ENCODE measurements at regions not wholly inside any gene's neighbourhood (a gene's known extent, or its start where the extent isn't known, plus 50 kb on each side); places are given as distances from the start of the nearest gene placed in this dataset.

DNA sequence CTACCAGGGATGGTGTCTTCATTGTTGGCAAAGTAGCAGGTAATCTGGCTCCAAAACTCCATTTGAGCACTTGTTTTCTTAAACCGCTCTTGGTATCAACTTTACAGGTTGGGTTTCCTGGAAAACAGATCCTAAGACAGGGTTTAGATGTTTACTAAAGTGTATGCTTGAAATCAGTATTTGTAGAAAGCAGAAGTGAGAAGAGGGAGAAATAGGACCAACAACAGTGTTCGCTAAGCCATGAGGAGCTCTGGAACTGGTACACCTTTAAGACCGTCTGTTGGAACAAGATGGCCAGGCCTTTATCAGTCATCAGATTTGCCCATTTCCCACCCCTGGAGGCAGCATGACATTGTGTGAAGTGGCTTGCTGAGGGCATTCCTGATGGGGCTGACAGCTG lies 171.0 kb upstream of the COL8A1 start:
- no peak for TF ChIP-seq CTCF (conservative IDR thresholded peaks at IDR 0.05; ENCODE audit: low read depth, low read length)
- H3K4me3 ChIP-seq (ENCODE audit: low read depth, low read length): no peak overlapping the region
- no peak for DNase-seq (ENCODE audit: low read depth)

GRCh38 chr3:99466331-99466730 lies 172.1 kb upstream of the COL8A1 start:
- no peak for DNase-seq (ENCODE audit: low read depth)
- no peak overlapping the region for H3K4me3 ChIP-seq (ENCODE audit: low read depth, low read length)
- no peak for TF ChIP-seq CTCF (conservative IDR thresholded peaks at IDR 0.05; ENCODE audit: low read depth, low read length)

GRCh38 chr3:99458013-99458412 lies 180.4 kb upstream of the COL8A1 start:
- DNase-seq (ENCODE audit: low read depth): no peak
- no peak overlapping the region for H3K4me3 ChIP-seq (ENCODE audit: low read depth, low read length)
- TF ChIP-seq CTCF (conservative IDR thresholded peaks at IDR 0.05; ENCODE audit: low read depth, low read length): no peak

- DNase-seq (ENCODE audit: low read depth): no peak
- no peak overlapping the region for H3K4me3 ChIP-seq (ENCODE audit: low read depth, low read length)
- no peak for TF ChIP-seq CTCF (conservative IDR thresholded peaks at IDR 0.05; ENCODE audit: low read depth, low read length)
Measured at GRCh38 chr3:99442599-99442998, 195.8 kb upstream of the COL8A1 start.

- no peak for DNase-seq (ENCODE audit: low read depth)
- H3K4me3 ChIP-seq (ENCODE audit: low read depth, low read length): no peak overlapping the region
- no peak for TF ChIP-seq CTCF (conservative IDR thresholded peaks at IDR 0.05; ENCODE audit: low read depth, low read length)
Measured at GRCh38 chr3:99439892-99440291, 198.5 kb upstream of the COL8A1 start.

- no peak for TF ChIP-seq CTCF (conservative IDR thresholded peaks at IDR 0.05; ENCODE audit: low read depth, low read length)
- no peak for DNase-seq (ENCODE audit: low read depth)
- H3K4me3 ChIP-seq (ENCODE audit: low read depth, low read length): no peak overlapping the region
Measured at GRCh38 chr3:99434190-99434589, 204.2 kb upstream of the COL8A1 start.

DNA sequence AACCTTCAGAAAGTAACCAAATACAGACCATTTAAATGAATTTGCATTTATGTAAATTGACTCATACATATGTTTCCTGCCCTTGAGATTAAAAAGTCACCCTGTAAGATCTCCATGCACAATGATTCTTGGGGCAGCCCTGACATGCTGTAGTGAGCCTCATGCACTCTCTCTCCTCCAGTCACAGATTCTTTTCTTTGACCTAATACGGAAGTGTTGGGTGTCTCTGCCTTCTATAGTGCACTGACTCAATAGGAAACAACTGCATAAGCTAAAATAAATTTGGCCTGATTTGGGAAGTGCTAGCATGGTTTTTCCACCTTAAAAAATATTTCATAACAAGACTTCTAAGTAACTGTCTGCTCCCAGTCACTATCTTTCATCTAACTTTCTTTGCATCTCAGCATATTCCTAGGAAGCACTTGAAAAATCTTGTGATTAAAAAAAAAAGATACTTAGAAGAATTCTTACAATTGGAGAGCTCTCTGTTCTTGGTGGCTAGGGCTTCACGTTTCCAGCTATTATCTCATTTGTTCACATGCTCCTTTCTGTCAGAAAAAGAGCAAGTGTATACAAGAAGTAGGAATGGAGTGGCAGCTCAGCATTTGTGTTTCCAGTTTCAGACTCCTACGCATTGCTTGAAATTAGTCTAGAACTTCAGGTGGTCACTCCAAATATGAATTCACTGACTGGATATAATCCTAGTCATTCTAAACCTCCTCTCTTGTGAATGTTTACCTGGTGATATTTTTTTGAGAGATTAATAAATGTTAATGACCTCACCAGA lies 207.9 kb upstream of the COL8A1 start:
- no peak for DNase-seq (ENCODE audit: low read depth)
- no peak for TF ChIP-seq CTCF (conservative IDR thresholded peaks at IDR 0.05; ENCODE audit: low read depth, low read length)
- no peak overlapping the region for H3K4me3 ChIP-seq (ENCODE audit: low read depth, low read length)

All from choroid plexus epithelial cell (primary cell).